GM18873 (cell line): ENCODE measurements at regions not wholly inside any gene's neighbourhood (a gene's known extent, or its start where the extent isn't known, plus 50 kb on each side); places are given as distances from the start of the nearest gene placed in this dataset.
"Not testable (repeated sequence)": the region's sequence is repeated elsewhere in the genome, so short reads cannot be mapped to it uniquely, and the experiment has no call there.

Experiments
- ATAC-seq: cut with Tn5 transposase; IDR thresholded peaks from one replicate; pipeline ENCODE4 v1.9.1; 2021; ENCODE audit warnings: mild to moderate bottlenecking, moderate library complexity, moderate number of reproducible peaks; ENCODE audit not compliant: unreplicated experiment, low FRiP score

DNA sequence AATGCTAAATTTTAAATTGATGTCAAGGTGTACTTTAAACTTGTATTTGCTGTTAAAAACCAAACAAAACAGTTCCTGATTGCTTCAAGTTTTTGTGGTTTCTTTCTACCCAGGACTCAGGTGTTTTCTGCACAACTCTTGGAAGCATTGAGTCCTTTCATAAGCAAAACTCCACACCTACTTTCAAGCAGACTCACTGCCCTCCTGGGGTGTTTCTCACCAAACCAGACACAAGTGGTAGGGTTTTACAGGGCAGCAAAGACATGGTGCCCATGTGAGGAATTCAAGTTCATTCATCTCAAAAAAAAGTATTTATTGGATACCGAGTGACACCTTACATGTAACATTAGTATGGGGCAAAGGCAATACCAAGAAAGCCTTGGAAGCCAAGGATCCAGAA lies 146.7 kb upstream of the BNIP2 start:
- no peak for ATAC-seq

- no peak for ATAC-seq
These were observed 145.4 kb upstream of the BNIP2 start for GRCh38 chr15:59834528-59834927.

DNA sequence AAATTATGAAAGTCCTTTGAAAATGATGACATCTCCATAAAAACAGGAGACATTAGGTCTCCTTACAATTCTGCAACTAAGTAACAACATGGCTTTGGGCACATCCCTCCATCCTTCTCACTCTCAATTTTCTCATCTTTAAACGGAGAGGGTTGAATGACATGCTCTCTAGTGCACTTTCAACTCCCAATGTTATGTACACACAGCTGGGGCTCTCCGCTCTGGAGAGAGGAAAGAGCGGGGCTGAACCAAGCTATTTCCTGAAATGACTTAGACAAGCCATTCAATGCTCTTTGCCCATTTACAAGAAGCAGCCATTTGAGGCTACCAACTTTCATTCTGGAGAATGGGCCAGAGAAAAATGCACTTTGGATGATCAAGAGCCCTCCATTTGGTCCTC lies 144.2 kb upstream of the BNIP2 start:
- no peak for ATAC-seq

DNA sequence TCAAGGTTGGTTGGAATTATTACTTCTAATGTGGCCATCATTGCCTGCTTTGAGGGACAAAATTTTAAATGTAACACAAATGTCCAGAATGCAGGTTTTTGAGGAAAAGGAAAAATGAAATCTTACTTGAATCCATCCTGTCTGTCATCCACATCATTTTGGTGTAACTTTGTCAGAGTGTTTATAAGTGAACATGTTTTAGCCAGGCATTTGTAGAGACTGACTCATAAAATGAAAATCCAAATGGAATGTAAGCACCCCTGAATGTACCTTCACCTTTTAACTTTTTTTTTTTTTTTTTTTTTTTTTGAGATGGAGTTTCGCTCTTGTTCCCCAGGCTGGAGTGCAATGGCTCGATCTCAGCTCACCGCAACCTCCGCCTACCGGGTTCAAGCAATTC lies 141.8 kb upstream of the BNIP2 start:
- ATAC-seq, result no peak

- ATAC-seq, result no peak
These were observed 141.0 kb upstream of the BNIP2 start for GRCh38 chr15:59830098-59830497.

GRCh38 chr15:59828861-59829260 lies 139.7 kb upstream of the BNIP2 start:
- no peak for ATAC-seq

DNA sequence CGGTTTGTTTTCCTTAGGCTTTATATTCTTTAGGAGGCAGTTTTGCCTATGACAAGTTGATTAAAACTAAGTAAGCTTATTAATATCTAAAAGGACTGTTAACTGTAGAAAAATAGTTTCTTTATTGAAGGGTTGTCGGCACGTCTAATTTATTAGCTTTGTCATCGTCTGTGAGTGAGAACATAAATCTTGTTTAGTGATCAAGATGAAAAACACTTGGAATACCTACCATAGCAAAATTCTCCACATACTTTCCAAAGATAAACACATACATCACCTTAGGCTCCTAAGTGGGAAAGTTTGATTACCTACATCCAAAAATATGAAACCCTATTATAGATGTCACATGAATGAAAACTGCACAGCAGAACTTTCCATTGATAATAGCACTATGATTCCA lies 139.1 kb upstream of the BNIP2 start:
- no peak for ATAC-seq

- no peak for ATAC-seq
These were observed 136.8 kb upstream of the BNIP2 start for GRCh38 chr15:59825901-59826300.

GRCh38 chr15:59821286-59821685 lies 132.2 kb upstream of the BNIP2 start:
- no peak for ATAC-seq

DNA sequence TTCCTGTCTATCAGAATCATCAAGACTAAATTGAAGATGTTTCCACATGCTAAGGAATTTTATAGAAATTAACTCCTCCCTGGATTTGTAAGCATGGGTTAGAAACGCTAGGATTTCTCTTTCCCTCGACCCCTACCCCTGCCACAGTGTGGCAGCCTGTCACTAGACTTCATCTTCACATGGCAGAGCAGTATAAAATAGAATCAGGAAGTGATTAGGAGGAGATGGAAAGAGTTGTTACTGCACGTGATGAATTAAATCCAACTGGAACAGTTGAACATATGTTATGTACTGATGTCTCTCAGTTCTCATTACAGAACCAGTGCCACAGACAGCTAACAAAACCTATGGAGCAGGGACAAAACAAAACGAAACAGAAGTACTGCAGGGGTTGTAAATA lies 130.0 kb upstream of the BNIP2 start:
- no peak for ATAC-seq

GRCh38 chr15:59818336-59818735 lies 129.2 kb upstream of the BNIP2 start:
- no peak for ATAC-seq

GRCh38 chr15:59817834-59818233 lies 128.7 kb upstream of the BNIP2 start:
- no peak for ATAC-seq

DNA sequence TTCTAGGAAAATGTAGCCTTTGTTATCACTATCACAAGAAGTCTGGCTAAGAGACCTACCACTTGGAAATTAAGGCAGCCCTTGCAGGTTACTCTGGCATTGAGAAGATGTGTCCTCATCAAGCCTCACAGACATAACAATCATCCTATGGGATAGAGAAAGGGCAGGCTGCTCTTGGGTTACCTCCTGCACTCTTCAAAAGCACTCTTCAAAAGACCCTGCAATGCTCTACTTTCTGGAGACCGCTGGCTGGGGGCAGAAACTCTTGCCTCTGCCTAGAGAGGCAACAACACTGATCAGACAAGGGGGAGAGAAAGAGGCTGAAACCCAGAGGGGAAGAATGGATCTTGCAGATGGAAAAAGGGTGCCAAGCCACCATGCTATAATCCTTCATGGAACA lies 127.9 kb upstream of the BNIP2 start:
- ATAC-seq, result no peak

DNA sequence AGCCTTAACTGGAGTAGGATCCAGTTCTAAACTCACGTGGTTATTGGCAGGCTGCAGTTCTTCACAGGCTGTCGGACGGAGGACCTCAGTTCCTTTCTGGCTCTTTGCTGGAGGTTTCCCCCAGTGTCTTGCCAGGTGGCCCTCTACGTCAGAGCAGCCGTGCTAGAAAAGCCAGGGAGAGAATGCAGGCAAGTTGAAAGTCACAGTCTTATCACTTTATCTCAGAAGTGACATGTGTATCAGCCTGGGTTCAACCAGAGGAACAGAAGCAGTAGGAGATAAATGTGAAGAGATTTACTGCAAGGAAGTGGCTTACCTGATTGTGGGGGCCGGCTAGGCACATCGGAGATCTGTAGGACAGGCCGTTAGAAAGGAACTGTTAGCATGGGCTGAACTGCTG lies 125.3 kb upstream of the BNIP2 start:
- ATAC-seq, result no peak

DNA sequence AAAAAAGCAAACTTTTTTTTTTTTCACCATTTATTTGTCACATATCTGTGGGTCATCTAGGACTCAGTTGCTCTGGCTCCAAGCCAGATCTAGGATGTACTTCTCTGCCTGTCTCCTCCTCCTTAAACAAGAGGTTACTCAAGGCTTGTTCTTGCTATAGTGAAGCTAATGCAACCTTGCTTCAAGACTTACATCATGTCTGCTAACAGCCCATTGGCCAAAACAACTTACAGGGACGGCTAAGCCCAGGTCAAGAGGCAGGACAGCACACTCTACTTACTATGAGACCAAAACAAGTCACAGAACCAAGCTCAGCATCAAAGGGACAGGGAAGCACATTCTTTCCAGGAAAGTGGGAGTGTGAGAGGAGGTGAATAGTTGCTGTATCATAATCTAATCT lies 123.8 kb upstream of the BNIP2 start:
- ATAC-seq, result no peak

DNA sequence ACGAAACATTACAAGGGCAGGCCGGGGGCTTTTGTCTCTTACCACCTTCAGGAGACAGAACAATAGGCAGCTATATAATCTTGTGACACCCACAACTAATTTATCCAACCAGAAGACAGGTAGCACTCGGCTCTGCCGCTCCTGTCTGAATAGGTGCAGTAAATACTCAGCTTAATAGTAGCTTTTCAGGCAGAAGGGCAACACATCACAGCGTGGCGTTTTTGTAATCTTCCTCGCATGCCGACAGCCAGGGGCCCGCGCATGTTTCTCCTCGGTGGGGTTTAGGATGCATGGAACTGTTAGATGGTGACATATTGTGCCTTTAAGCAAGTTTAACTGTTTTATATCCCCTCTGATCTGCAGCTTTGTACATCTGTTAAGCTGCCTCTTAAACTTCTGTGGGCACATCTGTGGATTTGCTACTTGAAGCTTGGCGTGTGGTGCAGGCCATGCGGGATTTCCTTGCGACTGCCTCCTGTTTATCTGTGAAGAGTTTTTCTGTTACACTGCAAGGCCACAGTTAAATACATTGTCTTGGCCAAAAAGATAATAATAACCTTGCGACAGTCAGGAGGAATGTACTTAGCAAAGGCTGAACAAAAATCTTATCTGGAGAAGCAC lies 123.2 kb upstream of the BNIP2 start:
- no peak for ATAC-seq

GRCh38 chr15:59803293-59803966 lies 114.3 kb upstream of the BNIP2 start:
- not testable (repeated sequence) for ATAC-seq

DNA sequence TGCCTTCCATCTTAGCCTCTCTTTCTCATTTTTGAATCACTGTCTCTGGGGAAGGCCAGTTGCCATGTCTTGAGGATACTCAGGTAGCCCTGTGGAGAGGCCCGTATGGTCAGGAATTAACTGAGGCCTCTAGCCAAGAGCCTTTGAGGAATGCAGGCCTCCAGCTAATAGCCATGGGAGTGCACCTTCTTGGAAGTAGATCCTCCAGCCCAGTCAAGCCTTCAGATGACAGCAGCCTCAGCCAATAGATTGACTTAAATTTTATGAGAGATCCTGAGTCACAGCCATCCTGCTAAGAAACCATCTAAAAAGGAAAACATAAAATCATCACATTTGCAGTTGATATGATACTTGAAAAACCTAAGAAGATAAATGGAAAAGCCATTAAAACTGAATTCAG lies 112.5 kb upstream of the BNIP2 start:
- ATAC-seq, result no peak

GRCh38 chr15:59798605-59798917 lies 109.4 kb upstream of the BNIP2 start:
- ATAC-seq, result no peak

GRCh38 chr15:59797756-59798604 lies 108.9 kb upstream of the BNIP2 start:
- no peak for ATAC-seq

GRCh38 chr15:59794229-59794886 lies 105.2 kb upstream of the BNIP2 start:
- ATAC-seq, result no peak
